NCI-H1417 treated with DMSO at 0.1 percent for 48 hours (cell line): ENCODE measurements at regions not wholly inside any gene's neighbourhood (a gene's known extent, or its start where the extent isn't known, plus 50 kb on each side); places are given as distances from the start of the nearest gene placed in this dataset.

ENCODE experiments used
- DNase-seq: peaks from one replicate; lab custom pipeline; 2025; lab: John Stamatoyannopoulos, UW

- DNase-seq: peak; percentile 94
Measured at GRCh38 chr5:153122403-153122802, 368.1 kb upstream of the GRIA1 start.

- DNase-seq: no peak
Measured at GRCh38 chr5:153130296-153130695, 360.2 kb upstream of the GRIA1 start.

- no peak for DNase-seq
Measured at GRCh38 chr5:153135411-153135810, 355.1 kb upstream of the GRIA1 start.

- DNase-seq: no peak
Measured at GRCh38 chr5:153136910-153137614, 353.4 kb upstream of the GRIA1 start.

GRCh38 chr5:153147891-153148623 is 342.4 kb upstream of the GRIA1 start:
- no peak for DNase-seq

- DNase-seq: no peak
Measured at GRCh38 chr5:153148624-153148976, 341.9 kb upstream of the GRIA1 start.

GRCh38 chr5:153151558-153151957 is 338.9 kb upstream of the GRIA1 start:
- no peak for DNase-seq

GRCh38 chr5:153153086-153153485 is 337.4 kb upstream of the GRIA1 start:
- no peak for DNase-seq

- DNase-seq: no peak
Measured at GRCh38 chr5:153157156-153157555, 333.3 kb upstream of the GRIA1 start.

GRCh38 chr5:153158608-153159007 is 331.9 kb upstream of the GRIA1 start:
- no peak for DNase-seq

GRCh38 chr5:153159616-153160015 is 330.9 kb upstream of the GRIA1 start:
- no peak for DNase-seq

- no peak for DNase-seq
Measured at GRCh38 chr5:153168241-153168640, 322.2 kb upstream of the GRIA1 start.

GRCh38 chr5:153187503-153187902 is 303.0 kb upstream of the GRIA1 start:
- DNase-seq: no peak

GRCh38 chr5:153206361-153206760 is 284.1 kb upstream of the GRIA1 start:
- no peak for DNase-seq

- no peak for DNase-seq
Measured at GRCh38 chr5:153209016-153209415, 281.5 kb upstream of the GRIA1 start.

- no peak for DNase-seq
Measured at GRCh38 chr5:153209687-153210086, 280.8 kb upstream of the GRIA1 start.

- no peak for DNase-seq
Measured at GRCh38 chr5:153211076-153211475, 279.4 kb upstream of the GRIA1 start.

- DNase-seq: no peak
Measured at GRCh38 chr5:153212471-153212870, 278.0 kb upstream of the GRIA1 start.

GRCh38 chr5:153222936-153223335 is 267.5 kb upstream of the GRIA1 start:
- DNase-seq: no peak

GRCh38 chr5:153223376-153223775 is 267.1 kb upstream of the GRIA1 start:
- no peak for DNase-seq

GRCh38 chr5:153224651-153225050 is 265.8 kb upstream of the GRIA1 start:
- DNase-seq: no peak

GRCh38 chr5:153233933-153234332 is 256.5 kb upstream of the GRIA1 start:
- DNase-seq: no peak

GRCh38 chr5:153236319-153236718 is 254.2 kb upstream of the GRIA1 start:
- no peak for DNase-seq
